ENCODE measurements at regions not wholly inside any gene's neighbourhood (a gene's known extent, or its start where the extent isn't known, plus 50 kb on each side); places are given as distances from the start of the nearest gene placed in this dataset.

GRCh38 chr6:6860863-6861262 lies 246.9 kb upstream of the RREB1 start:
- Histone ChIP-seq H3K36me3 (ENCODE audit: control insufficient read depth in 2 of 2, extremely low read depth in 1 of 2, insufficient read depth in 2 of 2, low read length in 2 of 2) (no peaks in the 10 kb centered on the region), H3K4me2 (ENCODE audit: insufficient read depth, low read length) (no peak overlapping the region), H3K27me3 (ENCODE audit: control insufficient read depth in 2 of 2, insufficient read depth in 2 of 2, low read length in 2 of 2) (peaks cover 0 to 5% of the 10 kb centered on the region in 2 experiments), H3K9me3 (replicated peaks; ENCODE audit: control insufficient read depth, insufficient read depth, low read length) (no peaks in the 10 kb centered on the region), H4K20me1 (replicated peaks; ENCODE audit: control insufficient read depth, extremely low read depth, insufficient read depth, low read length) (no peaks in the 10 kb centered on the region), H3K9ac (replicated peaks; ENCODE audit: extremely low read depth, insufficient read depth, low read length) (no peak overlapping the region), H2AFZ (ENCODE audit: low read depth, low read length) (no peak overlapping the region), H3K27ac (ENCODE audit: insufficient read depth, low read depth, low read length) (no peak overlapping the region), H3K9me1 (replicated peaks; ENCODE audit: control insufficient read depth, extremely low read depth, insufficient read depth, low read length) (no peaks in the 10 kb centered on the region), H3K79me2 (ENCODE audit: control insufficient read depth, insufficient read depth, low read length) (no peaks in the 10 kb centered on the region), H3K4me3 (replicated peaks in 1 of 3; ENCODE audit: insufficient read depth in 1 of 3, low read depth in 1 of 3, low read length in 3 of 3) (no peak overlapping the region), H3K4me1 (ENCODE audit: control insufficient read depth, extremely low read depth, insufficient read depth, low read length) (no peaks in the 10 kb centered on the region)
- TF ChIP-seq POLR2A (IDR thresholded peaks at IDR 0.05; ENCODE audit: low read depth, low read length) (no peak), POLR2AphosphoS5 (IDR thresholded peaks at IDR 0.05; ENCODE audit: insufficient read depth, low read depth, low read length) (no peak), EZH2 (IDR thresholded peaks at IDR 0.05; ENCODE audit: borderline replicate concordance, low read depth, low read length, severe bottlenecking) (no peak), JUN (IDR thresholded peaks at IDR 0.05; ENCODE audit: borderline replicate concordance, insufficient read depth, insufficient read length, low read depth) (no peak), MAX (IDR thresholded peaks at IDR 0.05; ENCODE audit: insufficient read depth, insufficient read length) (no peak), MYC (IDR thresholded peaks at IDR 0.05; ENCODE audit: low read depth, low read length) (no peak), GATA2 (IDR thresholded peaks at IDR 0.05; ENCODE audit: insufficient read depth, insufficient read length, low read depth, low read length) (no peak), CTCF (IDR thresholded peaks at IDR 0.05; ENCODE audit: extremely low read depth in 1 of 2, insufficient read depth in 1 of 2, low read depth in 1 of 2, low read length in 2 of 2) (no peak), FOS (IDR thresholded peaks at IDR 0.05; ENCODE audit: borderline replicate concordance, insufficient read depth, low read length) (no peak)
- FAIRE-seq (no peak), DNase-seq (ENCODE audit: low read depth, low spot score) (no peak)
- BruUV-seq (replicated peaks) = no TSS peak
- CTCF ChIA-PET = interaction anchor here (1.0 to 1.1 kb wide), 2 partner anchors 34 to 102 kb away, joined by 3 to 4 read pairs; no protein-coding TSS in a partner anchor
- intact Hi-C loops (cut with micrococcal nuclease) (no loop called here), dilution Hi-C loops (cut with MboI; ENCODE audit: extremely low pct_ligation_motif_present, low sequenced_read_pairs) (no loop called here)
- POLR2A ChIA-PET = no interaction called here
